GM23248 (cell line): ENCODE measurements at regions not wholly inside any gene's neighbourhood (a gene's known extent, or its start where the extent isn't known, plus 50 kb on each side); places are given as distances from the start of the nearest gene placed in this dataset.

Experiments used
- EZH2 ChIP-seq: fragments of 200-600 bp; sonication (generic); IDR thresholded peaks from 2 replicates; pipeline ENCODE4 v1.6.1; 2018; ENCODE audit warnings: antibody characterized with exemption, mild to moderate bottlenecking; ENCODE audit not compliant: insufficient read depth, poor library complexity, severe bottlenecking
- EZH2phosphoT487 ChIP-seq: fragments of 200-600 bp; sonication (generic); IDR thresholded peaks from 2 replicates; pipeline ENCODE4 v1.6.1; 2018; ENCODE audit warnings: antibody characterized with exemption, moderate library complexity, mild to moderate bottlenecking, low read depth; ENCODE audit not compliant: insufficient read depth

- TF ChIP-seq EZH2 (no peak), EZH2phosphoT487 (no peak)
Measured at GRCh38 chr3:145857956-145858355, 303.0 kb downstream of the PLOD2 start.
